RWPE2 (cell line): ENCODE measurements at regions not wholly inside any gene's neighbourhood (a gene's known extent, or its start where the extent isn't known, plus 50 kb on each side); places are given as distances from the start of the nearest gene placed in this dataset.
"Not testable (repeated sequence)": the region's sequence is repeated elsewhere in the genome, so short reads cannot be mapped to it uniquely, and the experiment has no call there.

ENCODE experiments used
- ATAC-seq: fragments of 200-7000 bp; cut with Tn5 transposase; 3 replicates; pipeline ENCODE4 v1.9.1; 2021; ENCODE audit warnings: low read depth
- DNase-seq: peaks from one replicate; pipeline ENCODE4 v3.0.0-alpha.2; 2020; ENCODE audit warnings: low spot score
- H3K27ac ChIP-seq: fragments of 450-650 bp; 2 replicates; pipeline ENCODE4 v1.5.1; 2017; ENCODE audit warnings: mild to moderate bottlenecking; ENCODE audit not compliant: poor library complexity, severe bottlenecking
- H3K27me3 ChIP-seq: fragments of 250-450 bp; sonication (Bioruptor Pico); 2 replicates; pipeline ENCODE4 v1.5.1; 2021; ENCODE audit warnings: mild to moderate bottlenecking, moderate library complexity; ENCODE audit not compliant: insufficient read depth, poor library complexity, severe bottlenecking
- H3K36me3 ChIP-seq: fragments of 250-450 bp; sonication (Bioruptor Pico); 2 replicates; pipeline ENCODE4 v1.5.1; 2020; ENCODE audit warnings: low read depth, mild to moderate bottlenecking, moderate library complexity
- H3K4me1 ChIP-seq: fragments of 250-450 bp; sonication (Bioruptor Pico); 2 replicates; pipeline ENCODE4 v1.5.1; 2021; ENCODE audit warnings: mild to moderate bottlenecking, moderate library complexity; ENCODE audit not compliant: insufficient read depth, poor library complexity, severe bottlenecking
- H3K4me3 ChIP-seq: fragments of 250-450 bp; sonication (Bioruptor Pico); 2 replicates; pipeline ENCODE4 v1.5.1; 2021; ENCODE audit warnings: mild to moderate bottlenecking, moderate library complexity; ENCODE audit not compliant: severe bottlenecking
- H3K9me3 ChIP-seq: fragments of 250-450 bp; sonication (Bioruptor Pico); 2 replicates; pipeline ENCODE4 v1.5.1; 2021; ENCODE audit warnings: mild to moderate bottlenecking, moderate library complexity; ENCODE audit not compliant: severe bottlenecking
- CTCF ChIP-seq: fragments of 450-650 bp; IDR thresholded peaks from one replicate; pipeline ENCODE4 v1.5.1; 2017; ENCODE audit warnings: mild to moderate bottlenecking, moderate library complexity; ENCODE audit not compliant: poor library complexity, severe bottlenecking

GRCh38 chr11:37306563-37306962 is 708.5 kb upstream of the RAG2 start:
- Histone ChIP-seq H3K4me1 (no peaks in the 10 kb centered on the region), H3K27ac (no peak overlapping the region), H3K9me3 (no peaks in the 10 kb centered on the region), H3K27me3 (no peaks in the 10 kb centered on the region), H3K4me3 (no peak overlapping the region), H3K36me3 (no peaks in the 10 kb centered on the region)
- no peak for TF ChIP-seq CTCF
- DNase-seq (no peak), ATAC-seq (no peak)

DNA sequence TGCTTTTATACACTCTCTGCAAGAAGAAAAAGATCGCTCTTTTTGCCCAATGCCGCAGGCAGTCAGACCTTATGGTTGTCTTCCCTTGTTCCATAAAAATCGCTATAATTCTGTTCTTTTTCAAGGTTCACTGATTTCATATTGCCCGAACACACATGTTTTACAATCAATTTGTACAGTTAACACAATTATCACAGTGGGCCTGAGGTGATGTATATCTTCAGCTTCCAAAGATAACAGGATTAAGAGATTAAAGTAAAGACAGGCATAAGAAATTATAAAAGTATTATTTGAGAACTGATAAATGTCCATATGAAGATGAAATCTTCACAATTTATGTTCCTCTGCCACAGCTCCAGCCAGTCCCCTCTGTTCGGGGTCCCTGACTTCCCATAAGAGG is 703.4 kb upstream of the RAG2 start:
- H3K27ac ChIP-seq, DNase-seq, H3K4me1 ChIP-seq, H3K9me3 ChIP-seq, H3K36me3 ChIP-seq, H3K4me3 ChIP-seq, ATAC-seq, H3K27me3 ChIP-seq: not testable (repeated sequence)

DNA sequence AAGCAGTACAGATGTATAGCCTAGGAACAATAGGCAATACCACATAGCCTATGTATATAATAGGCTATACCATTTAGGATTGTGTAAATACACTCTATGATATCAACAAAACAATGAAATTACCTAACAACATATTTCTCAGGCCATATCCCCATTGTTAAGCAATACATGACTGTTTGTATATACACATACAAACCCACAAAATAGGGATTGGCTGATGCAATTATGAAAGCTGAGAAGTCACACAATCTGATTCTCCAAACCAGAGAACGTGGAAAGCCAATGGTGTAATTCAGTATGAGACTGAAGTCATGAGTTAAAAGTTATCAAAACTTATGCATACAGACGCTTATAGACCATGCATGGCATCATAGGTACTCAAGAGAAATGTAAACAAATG is 700.1 kb upstream of the RAG2 start:
- Histone ChIP-seq H3K27me3 (no peaks in the 10 kb centered on the region), H3K4me1 (no peaks in the 10 kb centered on the region), H3K4me3 (no peak overlapping the region), H3K36me3 (no peaks in the 10 kb centered on the region), H3K27ac (no peak overlapping the region), H3K9me3 (no peaks in the 10 kb centered on the region)
- DNase-seq (no peak), ATAC-seq (no peak)
- TF ChIP-seq CTCF = no peak

DNA sequence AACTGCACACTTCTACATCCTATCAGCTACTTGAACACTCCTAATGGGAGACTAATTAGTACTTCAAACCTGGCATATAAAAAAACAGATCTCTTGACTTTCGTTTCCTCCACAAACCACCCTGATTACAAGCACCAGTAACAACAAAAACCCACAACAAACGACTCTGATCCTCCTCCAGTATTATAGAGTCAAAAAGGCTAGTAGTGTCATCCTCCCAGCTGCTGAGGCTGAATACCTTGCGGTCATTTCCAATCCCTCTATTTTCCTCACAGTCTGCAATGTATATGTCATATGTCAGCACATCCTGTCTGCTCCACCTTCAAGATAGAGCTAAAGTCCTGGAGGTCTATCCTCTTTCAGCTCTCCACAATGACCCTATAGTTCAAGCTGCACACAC is 688.9 kb upstream of the RAG2 start:
- Histone ChIP-seq H3K27me3 (peaks cover 4% of the 10 kb centered on the region), H3K9me3 (no peaks in the 10 kb centered on the region), H3K4me1 (no peaks in the 10 kb centered on the region), H3K4me3 (no peak overlapping the region), H3K27ac (no peak overlapping the region), H3K36me3 (no peaks in the 10 kb centered on the region)
- ATAC-seq (no peak), DNase-seq (no peak)
- no peak for TF ChIP-seq CTCF

GRCh38 chr11:37282367-37282766 is 684.3 kb upstream of the RAG2 start:
- TF ChIP-seq CTCF = no peak
- H3K27me3 ChIP-seq = no peaks in the 10 kb centered on the region
- DNase-seq (no peak), ATAC-seq (no peak)
- no peaks in the 10 kb centered on the region for H3K4me1 ChIP-seq
- no peak overlapping the region for H3K27ac ChIP-seq
- H3K4me3 ChIP-seq = no peak overlapping the region
- H3K9me3 ChIP-seq = no peaks in the 10 kb centered on the region
- H3K36me3 ChIP-seq = no peaks in the 10 kb centered on the region

- no peaks in the 10 kb centered on the region for H3K9me3 ChIP-seq
- no peak overlapping the region for H3K4me3 ChIP-seq
- DNase-seq (no peak), ATAC-seq (no peak)
- H3K36me3 ChIP-seq = no peaks in the 10 kb centered on the region
- H3K27ac ChIP-seq = no peak overlapping the region
- H3K27me3 ChIP-seq = no peaks in the 10 kb centered on the region
- H3K4me1 ChIP-seq = no peaks in the 10 kb centered on the region
- no peak for TF ChIP-seq CTCF
Observed at GRCh38 chr11:37280200-37280599, 682.2 kb upstream of the RAG2 start.
